SK-N-SH (cell line): ENCODE measurements at regions not wholly inside any gene's neighbourhood (a gene's known extent, or its start where the extent isn't known, plus 50 kb on each side); places are given as distances from the start of the nearest gene placed in this dataset.

Experiments used
- CTCF ChIA-PET: fragments of 300-600, 350-600 bp; formaldehyde crosslinking; extraction: SDS; loops from one replicate; lab custom pipeline; 2021; lab: Yijun Ruan, JAX
- POLR2A ChIA-PET: fragments of 350-600 bp; sonication (Branson Sonifier 250); formaldehyde crosslinking; extraction: SDS; loops from one replicate; lab custom pipeline; 2020; ENCODE audit warnings: antibody characterized with exemption, inconsistent platforms; lab: Yijun Ruan, JAX
- DNase-seq: peaks from one replicate; pipeline ENCODE4 v3.0.0; 2012
- H2AFZ ChIP-seq: fragments of 200-600 bp; sonication (generic); 2 replicates; pipeline ENCODE4 v1.8.1; 2016; ENCODE audit warnings: antibody characterized with exemption, mild to moderate bottlenecking, low read depth
- H3F3A ChIP-seq: fragments of 200-600 bp; sonication (generic); replicated peaks from 2 replicates; pipeline ENCODE3; 2016; ENCODE audit warnings: antibody characterized with exemption, mild to moderate bottlenecking; ENCODE audit not compliant: insufficient read depth
- H3K27ac ChIP-seq, 2 experiments: fragments of 200-500 bp in 1 of 2; fragments of 200-600 bp in 1 of 2; sonication (Bioruptor generic) in 1 of 2; sonication (generic), shearing (Covaris generic) in 1 of 2; 2 replicates each; pipeline versions ENCODE4 v1.5.1 to v1.6.1; 2014 to 2016; ENCODE audit warnings: low read depth in 2 of 2, inconsistent platforms in 1 of 2, low read length in 1 of 2, mild to moderate bottlenecking in 1 of 2, mixed read lengths in 1 of 2
- H3K27me3 ChIP-seq: fragments of 200-600 bp; sonication (generic), shearing (Covaris generic); 2 replicates; pipeline ENCODE4 v1.6.1; 2016; ENCODE audit warnings: mixed run types; ENCODE audit not compliant: insufficient read depth
- H3K36me3 ChIP-seq, 2 experiments: fragments of 200-500 bp in 1 of 2; fragments of 200-600 bp in 1 of 2; sonication (Bioruptor generic) in 1 of 2; sonication (generic) in 1 of 2; replicated peaks in 1 of 2; 2 replicates each; pipeline versions ENCODE3 to v1.5.1; 2014 to 2016; ENCODE audit warnings: low read length in 1 of 2, mild to moderate bottlenecking in 1 of 2; ENCODE audit not compliant: insufficient read depth in 2 of 2, control insufficient read depth in 1 of 2
- H3K4me1 ChIP-seq, 2 experiments: fragments of 200-500 bp in 1 of 2; fragments of 200-600 bp in 1 of 2; sonication (Bioruptor generic) in 1 of 2; sonication (generic), shearing (Covaris generic) in 1 of 2; 2 replicates each; pipeline versions ENCODE4 v1.5.1 to v1.6.1; 2014 to 2016; ENCODE audit warnings: low read depth in 1 of 2, low read length in 1 of 2, mixed run types in 1 of 2; ENCODE audit not compliant: insufficient read depth in 2 of 2, control insufficient read depth in 1 of 2
- H3K4me2 ChIP-seq: fragments of 200-600 bp; sonication (generic), shearing (Covaris generic); 2 replicates; pipeline ENCODE4 v1.6.1; 2017; ENCODE audit warnings: mixed run types
- H3K4me3 ChIP-seq, 2 experiments: fragments of 200-500 bp in 1 of 2; fragments of 200-600 bp in 1 of 2; sonication (Bioruptor generic) in 1 of 2; sonication (generic), shearing (Covaris generic) in 1 of 2; 2 replicates each; pipeline versions ENCODE4 v1.5.1 to v1.8.1; 2014 to 2016; ENCODE audit warnings: low read depth in 2 of 2, inconsistent platforms in 1 of 2, low read length in 1 of 2, mild to moderate bottlenecking in 1 of 2, mixed read lengths in 1 of 2, moderate library complexity in 1 of 2
- H3K79me2 ChIP-seq: fragments of 200-600 bp; sonication (generic); 2 replicates; pipeline ENCODE4 v1.8.1; 2017; ENCODE audit warnings: mild to moderate bottlenecking; ENCODE audit not compliant: insufficient read depth
- H3K9ac ChIP-seq: fragments of 200-600 bp; sonication (generic); 2 replicates; pipeline ENCODE4 v1.6.1; 2017; ENCODE audit warnings: mixed run types
- H3K9me2 ChIP-seq: fragments of 200-600 bp; sonication (generic); 2 replicates; pipeline ENCODE4 v1.6.1; 2017; ENCODE audit warnings: mixed run types
- H3K9me3 ChIP-seq: fragments of 200-600 bp; sonication (generic); 2 replicates; pipeline ENCODE4 v1.6.1; 2017; ENCODE audit warnings: mixed run types, mild to moderate bottlenecking, moderate library complexity
- H4K20me1 ChIP-seq: fragments of 200-600 bp; sonication (generic); 2 replicates; pipeline ENCODE4 v1.6.1; 2017; ENCODE audit warnings: mild to moderate bottlenecking, mixed run types; ENCODE audit not compliant: insufficient read depth
- EZH2phosphoT487 ChIP-seq: fragments of 200-600 bp; sonication (generic); IDR thresholded peaks from 2 replicates; pipeline ENCODE4 v1.6.1; 2017; ENCODE audit warnings: low read depth, mixed run types, mild to moderate bottlenecking, antibody characterized with exemption, moderate library complexity, borderline replicate concordance
- MEF2A ChIP-seq: IDR thresholded peaks from 2 replicates; pipeline ENCODE4 v1.4.0; 2012; ENCODE audit warnings: low read depth, borderline replicate concordance
- NFIC ChIP-seq: IDR thresholded peaks from 2 replicates; pipeline ENCODE4 v1.4.0; 2012; ENCODE audit warnings: borderline replicate concordance
- RAD21 ChIP-seq: IDR thresholded peaks from 2 replicates; pipeline ENCODE4 v1.6.1; 2012; ENCODE audit warnings: mild to moderate bottlenecking, low read length
- REST ChIP-seq: IDR thresholded peaks from 2 replicates; pipeline ENCODE4 v1.6.1; 2012; ENCODE audit warnings: mild to moderate bottlenecking, low read depth, low read length, moderate library complexity
- RFX5 ChIP-seq: IDR thresholded peaks from 2 replicates; pipeline ENCODE4 v1.6.1; 2012; ENCODE audit warnings: mild to moderate bottlenecking, improper control_type of control experiment, low read length
- SIN3A ChIP-seq: IDR thresholded peaks from 2 replicates; pipeline ENCODE4 v1.6.1; 2012; ENCODE audit warnings: low read depth, mild to moderate bottlenecking, low read length, moderate library complexity, borderline replicate concordance
- WGBS: methylation state at CpG from one replicate; pipeline ENCODE4 v1.1.6; 2017; ENCODE audit warnings: low lambda C conversion rate; 5-methylcytosine and 5-hydroxymethylcytosine counted together

DNA sequence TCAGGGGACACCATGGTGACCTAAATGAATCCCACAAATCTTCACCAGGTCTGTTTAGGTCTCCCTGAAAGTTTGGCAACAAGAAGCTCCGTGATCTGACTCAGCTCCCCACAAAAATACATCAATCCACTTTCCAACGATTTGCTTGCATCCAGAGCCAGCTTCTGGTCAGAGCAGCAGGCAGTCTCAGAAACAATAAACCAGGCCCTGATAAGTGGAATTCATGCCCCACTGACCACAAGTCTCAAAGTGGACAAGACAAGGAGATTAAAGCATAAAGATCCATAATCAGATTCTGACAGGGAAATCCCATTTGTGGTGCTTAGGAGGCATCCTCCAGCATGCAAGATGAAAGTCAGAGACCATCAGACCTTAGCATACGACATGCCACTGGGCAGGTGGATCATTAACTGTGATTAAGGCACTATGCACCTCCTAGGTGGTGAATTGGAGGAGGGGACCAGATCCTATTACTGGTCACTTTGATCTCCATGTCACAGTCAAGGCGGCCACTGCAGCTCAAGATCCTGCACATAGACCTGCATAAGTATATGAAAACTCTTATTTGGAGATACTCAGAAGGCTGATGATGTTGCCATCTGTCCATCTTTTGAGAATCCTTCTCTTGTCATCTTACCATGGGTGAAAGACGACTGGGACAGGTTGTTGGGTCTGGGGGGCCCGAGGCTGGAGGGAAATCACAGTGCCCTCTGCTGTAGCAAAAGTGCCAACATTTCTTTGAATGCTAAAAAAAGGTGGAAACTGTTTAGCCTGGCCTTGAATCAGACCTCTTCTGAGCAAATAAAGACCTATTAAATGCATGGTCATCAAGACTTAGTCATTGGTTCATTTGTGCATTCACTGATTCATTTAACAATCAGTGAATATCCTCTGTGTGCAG, 309.2 kb upstream of the CCL2 start:
- Histone ChIP-seq H3K4me3 (no peak overlapping the region), H3K4me1 (peaks cover 0 to 24% of the 10 kb centered on the region in 2 experiments; a peak in 1 of 4 replicates), H2AFZ (no peak overlapping the region), H3K9me3 (no peaks in the 10 kb centered on the region), H3K79me2 (no peaks in the 10 kb centered on the region), H3K4me2 (no peak overlapping the region), H3K36me3 (no peaks in the 10 kb centered on the region), H3K27me3 (no peaks in the 10 kb centered on the region), H3K27ac (no peak overlapping the region), H4K20me1 (no peaks in the 10 kb centered on the region), H3K9ac (no peak overlapping the region), H3K9me2 (no peaks in the 10 kb centered on the region), H3F3A (no peaks in the 10 kb centered on the region)
- TF ChIP-seq RAD21 = peak; percentile 18; the same call in 1 of the 2 replicates
- no peak for TF ChIP-seq RFX5
- CTCF ChIA-PET = interaction anchor here (1.0 to 2.7 kb wide), 4 partner anchors 15 to 255 kb away, joined by 3 to 12 read pairs (median 4); no protein-coding TSS in a partner anchor
- POLR2A ChIA-PET = no interaction called here
- 8% methylated on average over 6 of the region's 6 CpGs for WGBS
- DNase-seq = no peak

GRCh38 chr17:33947762-33948161, 307.3 kb upstream of the CCL2 start:
- H3K36me3 ChIP-seq = no peaks in the 10 kb centered on the region
- H3K79me2 ChIP-seq = no peaks in the 10 kb centered on the region
- H3K9me3 ChIP-seq = no peaks in the 10 kb centered on the region
- H3K4me1 ChIP-seq = peaks cover 0 to 7% of the 10 kb centered on the region in 2 experiments; a peak in 1 of 4 replicates
- H3K4me2 ChIP-seq = no peak overlapping the region
- no peak overlapping the region for H3K9ac ChIP-seq
- ChIA-PET POLR2A (no interaction called here), CTCF (interaction anchor here (1.5 kb wide), 1 partner anchor 169 kb away, joined by 8 read pairs; no protein-coding TSS in a partner anchor)
- H3K9me2 ChIP-seq = no peaks in the 10 kb centered on the region
- H3K4me3 ChIP-seq = no peak overlapping the region
- no peaks in the 10 kb centered on the region for H3F3A ChIP-seq
- no peak overlapping the region for H3K27ac ChIP-seq
- TF ChIP-seq REST = no peak
- no peak for TF ChIP-seq EZH2phosphoT487
- TF ChIP-seq NFIC = no peak
- TF ChIP-seq SIN3A = no peak
- no peak for TF ChIP-seq MEF2A
- no peak for TF ChIP-seq RFX5
- no peak overlapping the region for H2AFZ ChIP-seq
- no peak for DNase-seq
- no peaks in the 10 kb centered on the region for H4K20me1 ChIP-seq
- no peaks in the 10 kb centered on the region for H3K27me3 ChIP-seq
